HCT116 (cell line): ENCODE measurements at regions not wholly inside any gene's neighbourhood (a gene's known extent, or its start where the extent isn't known, plus 50 kb on each side); places are given as distances from the start of the nearest gene placed in this dataset.

Experiments
- ATAC-seq: fragments of 200-7000 bp; cut with Tn5 transposase; 2 replicates; pipeline ENCODE4 v1.9.1; 2020; ENCODE audit warnings: mild to moderate bottlenecking, moderate library complexity
- BruUV-seq: library from RNA; stranded (reverse); fragments of 400-500 nt; replicated peaks from 2 replicates; lab custom pipeline; 2021; lab: Mats Ljungman, UMichigan
- CTCF ChIA-PET: fragments of 300-600 bp; sonication (Branson Sonifier 250); formaldehyde crosslinking; loops from one replicate; lab custom pipeline; 2021; ENCODE audit warnings: antibody characterized with exemption; lab: Charles Lee
- POLR2A ChIA-PET: fragments of 300-600, 350-600 bp; sonication (Branson Sonifier 250); formaldehyde crosslinking; loops from one replicate; lab custom pipeline; 2021; ENCODE audit warnings: antibody characterized with exemption; lab: Charles Lee
- RAD21 ChIA-PET, 2 experiments: fragments of 300-600 bp; sonication (Branson Sonifier 250); formaldehyde crosslinking; loops; one replicate each; lab custom pipeline; 2023; ENCODE audit warnings: low total read pairs in 2 of 2; ENCODE audit not compliant: uncharacterized antibody in 2 of 2, unreplicated experiment in 2 of 2, low non-redundant PET in 1 of 2; lab: Charles Lee
- DNase-seq: peaks from one replicate; pipeline ENCODE4 v3.0.0-alpha.2; 2010; ENCODE audit warnings: low read depth, low spot score
- H2AFZ ChIP-seq: fragments of 200-600 bp; shearing (Covaris generic), sonication (generic); 2 replicates; pipeline ENCODE4 v1.6.1; 2017; ENCODE audit warnings: low read depth, mixed run types, mixed read lengths, antibody characterized with exemption, low read length; ENCODE audit not compliant: poor library complexity, severe bottlenecking
- H3K27ac ChIP-seq: 2 replicates; pipeline ENCODE4 v1.5.1; 2012; ENCODE audit warnings: low read depth, low read length
- H3K27me3 ChIP-seq: fragments of 200-600 bp; sonication (generic); 2 replicates; pipeline ENCODE4 v1.6.1; 2016; ENCODE audit warnings: mixed run types, low read length, mixed read lengths; ENCODE audit not compliant: insufficient read depth
- H3K36me3 ChIP-seq, 2 experiments: fragments of 200-500 bp in 1 of 2; fragments of 200-600 bp in 1 of 2; sonication (Bioruptor generic) in 1 of 2; sonication (generic) in 1 of 2; 2 replicates each; pipeline versions ENCODE4 v1.5.1 to v1.6.1; 2014 to 2016; ENCODE audit warnings: low read length in 2 of 2, inconsistent platforms in 1 of 2, mixed read lengths in 1 of 2, mixed run types in 1 of 2; ENCODE audit not compliant: insufficient read depth in 2 of 2, control insufficient read depth in 1 of 2
- H3K4me1 ChIP-seq, 2 experiments: fragments of 200-600 bp in 1 of 2; sonication (generic) in 1 of 2; 2 replicates each; pipeline versions ENCODE4 v1.5.1 to v1.6.1; 2012 to 2017; ENCODE audit warnings: low read length in 2 of 2, inconsistent platforms in 1 of 2, mild to moderate bottlenecking in 1 of 2, mixed read lengths in 1 of 2, mixed run types in 1 of 2, moderate library complexity in 1 of 2; ENCODE audit not compliant: insufficient read depth in 2 of 2, control insufficient read depth in 1 of 2
- H3K4me2 ChIP-seq: fragments of 200-600 bp; sonication (generic); 2 replicates; pipeline ENCODE4 v1.6.1; 2017; ENCODE audit warnings: mixed run types, low read length, mixed read lengths
- H3K4me3 ChIP-seq, 2 experiments: fragments of 200-600 bp in 1 of 2; sonication (generic) in 1 of 2; replicated peaks in 1 of 2; 2 replicates each; pipeline ENCODE4 v1.5.1; 2011 to 2016; ENCODE audit warnings: low read length in 2 of 2, control low read depth in 1 of 2, low read depth in 1 of 2, mild to moderate bottlenecking in 1 of 2, mixed read lengths in 1 of 2, mixed run types in 1 of 2
- H3K79me2 ChIP-seq: fragments of 200-600 bp; sonication (generic); 2 replicates; pipeline ENCODE4 v1.6.1; 2017; ENCODE audit warnings: mild to moderate bottlenecking, mixed run types, low read length, moderate library complexity, mixed read lengths; ENCODE audit not compliant: insufficient read depth
- H3K9ac ChIP-seq: fragments of 200-600 bp; sonication (generic); 2 replicates; pipeline ENCODE4 v1.6.1; 2016; ENCODE audit warnings: low read length, mixed read lengths
- H3K9me2 ChIP-seq: fragments of 200-600 bp; sonication (generic), shearing (Covaris generic); 2 replicates; pipeline ENCODE4 v1.6.1; 2017; ENCODE audit warnings: mixed run types, mild to moderate bottlenecking, moderate library complexity; ENCODE audit not compliant: insufficient read depth
- H3K9me3 ChIP-seq, 2 experiments: fragments of 200-500 bp in 1 of 2; fragments of 200-600 bp in 1 of 2; sonication (Bioruptor generic) in 1 of 2; sonication (generic) in 1 of 2; 2 replicates each; pipeline ENCODE4 v1.6.1; 2014 to 2017; ENCODE audit warnings: low read length in 2 of 2, mixed read lengths in 2 of 2, inconsistent platforms in 1 of 2, low read depth in 1 of 2, mild to moderate bottlenecking in 1 of 2, mixed run types in 1 of 2, moderate library complexity in 1 of 2; ENCODE audit not compliant: control insufficient read depth in 1 of 2, insufficient read depth in 1 of 2
- H4K20me1 ChIP-seq: fragments of 200-600 bp; sonication (generic), shearing (Covaris generic); 2 replicates; pipeline ENCODE4 v1.6.1; 2017; ENCODE audit warnings: mixed run types, mild to moderate bottlenecking, moderate library complexity; ENCODE audit not compliant: insufficient read depth
- CBX3 ChIP-seq: IDR thresholded peaks from 2 replicates; pipeline ENCODE4 v1.6.1; 2012; ENCODE audit warnings: low read depth
- EGR1 ChIP-seq: IDR thresholded peaks from 2 replicates; pipeline ENCODE4 v1.6.1; 2012; ENCODE audit warnings: low read depth
- ELF1 ChIP-seq: IDR thresholded peaks from 2 replicates; pipeline ENCODE4 v1.6.1; 2012; ENCODE audit warnings: low read depth, borderline replicate concordance
- EZH2phosphoT487 ChIP-seq: fragments of 200-600 bp; IDR thresholded peaks from 2 replicates; pipeline ENCODE4 v1.6.1; 2018; ENCODE audit warnings: antibody characterized with exemption, borderline replicate concordance
- FOSL1 ChIP-seq: IDR thresholded peaks from 2 replicates; pipeline ENCODE4 v1.6.1; 2012; ENCODE audit warnings: low read depth
- MAX ChIP-seq: IDR thresholded peaks from 2 replicates; pipeline ENCODE4 v1.6.1; 2012
- RAD21 ChIP-seq: IDR thresholded peaks from 2 replicates; pipeline ENCODE4 v1.6.1; 2012; ENCODE audit warnings: low read depth, mild to moderate bottlenecking
- REST ChIP-seq: IDR thresholded peaks from 2 replicates; pipeline ENCODE4 v1.6.1; 2012; ENCODE audit warnings: low read depth
- SIN3A ChIP-seq: IDR thresholded peaks from 2 replicates; pipeline ENCODE4 v1.6.1; 2012; ENCODE audit warnings: low read depth
- SP1 ChIP-seq: IDR thresholded peaks from 2 replicates; pipeline ENCODE4 v1.6.1; 2012; ENCODE audit warnings: low read depth
- TCF7L2 ChIP-seq: IDR thresholded peaks from 2 replicates; pipeline ENCODE4 v1.7.0; 2011; ENCODE audit warnings: borderline replicate concordance, inconsistent platforms; ENCODE audit not compliant: insufficient read depth, insufficient read length; ENCODE audit errors: extremely low read depth
- YY1 ChIP-seq: IDR thresholded peaks from 2 replicates; pipeline ENCODE4 v1.6.1; 2011; ENCODE audit warnings: low read length, low read depth, moderate library complexity, mild to moderate bottlenecking; ENCODE audit not compliant: insufficient replicate concordance; ENCODE audit errors: extremely low read depth
- ZBTB33 ChIP-seq: IDR thresholded peaks from 2 replicates; pipeline ENCODE4 v1.6.1; 2011; ENCODE audit warnings: mild to moderate bottlenecking, low read length, moderate library complexity; ENCODE audit not compliant: insufficient replicate concordance; ENCODE audit errors: extremely low read depth
- ZFX ChIP-seq: fragments of 450-650 bp; IDR thresholded peaks from 2 replicates; pipeline ENCODE4 v1.6.1; 2017
- ZNF274 ChIP-seq: fragments of 200-500 bp; sonication (Bioruptor generic); IDR thresholded peaks from 2 replicates; pipeline ENCODE4 v1.6.1; 2014; ENCODE audit warnings: mild to moderate bottlenecking, low read depth, low read length, inconsistent platforms
- intact Hi-C: fragments of 100-400 bp; cut with micrococcal nuclease; formaldehyde crosslinking; loops from 2 replicates; pipeline ENCODE4 v1.10.0; 2022

GRCh38 chr2:67242456-67242855 is 154.7 kb upstream of the ETAA1 start:
- no peaks in the 10 kb centered on the region for H3K9me3 ChIP-seq
- no peak for ATAC-seq
- no peaks in the 10 kb centered on the region for H3K79me2 ChIP-seq
- TF ChIP-seq ZNF274, result no peak
- TF ChIP-seq ELF1, result no peak
- no peak for TF ChIP-seq FOSL1
- no peak for TF ChIP-seq EZH2phosphoT487
- TF ChIP-seq ZFX, result no peak
- TF ChIP-seq MAX, result no peak
- no peak for TF ChIP-seq REST
- TF ChIP-seq SP1, result no peak
- no peak for TF ChIP-seq RAD21
- no peak for TF ChIP-seq TCF7L2
- no peak for TF ChIP-seq CBX3
- TF ChIP-seq YY1, result no peak
- TF ChIP-seq SIN3A, result no peak
- no peak for TF ChIP-seq EGR1
- no peak for TF ChIP-seq ZBTB33
- TF ChIP-seq, all 23 proteins: peak for 0
- BruUV-seq, result no TSS peak
- no peaks in the 10 kb centered on the region for H3K4me1 ChIP-seq
- no peak overlapping the region for H3K27ac ChIP-seq
- H2AFZ ChIP-seq, result no peak overlapping the region
- H3K36me3 ChIP-seq, result no peaks in the 10 kb centered on the region
- ChIA-PET RAD21 (no interaction called here), POLR2A (no interaction called here), CTCF (no interaction called here)
- H3K9ac ChIP-seq, result no peak overlapping the region
- no peaks in the 10 kb centered on the region for H4K20me1 ChIP-seq
- DNase-seq, result no peak
- H3K27me3 ChIP-seq, result peaks cover 7% of the 10 kb centered on the region
- H3K9me2 ChIP-seq, result no peaks in the 10 kb centered on the region
- intact Hi-C loops, result no loop called here
- H3K4me3 ChIP-seq, result no peak overlapping the region
- H3K4me2 ChIP-seq, result no peak overlapping the region
